Neural progenitor cell (in vitro differentiated cells): ENCODE measurements at regions not wholly inside any gene's neighbourhood (a gene's known extent, or its start where the extent isn't known, plus 50 kb on each side); places are given as distances from the start of the nearest gene placed in this dataset.

Experiments
- DNase-seq: peaks from one replicate; pipeline ENCODE4 v3.0.0-alpha.2; 2016; ENCODE audit warnings: low spot score
- H2AFZ ChIP-seq: fragments of 200-600 bp; sonication (generic); replicated peaks from 2 replicates; pipeline ENCODE4 v1.6.1; 2016; ENCODE audit warnings: antibody characterized with exemption
- H3F3A ChIP-seq: fragments of 200-600 bp; sonication (generic); 2 replicates; pipeline ENCODE4 v1.6.1; 2016; ENCODE audit warnings: antibody characterized with exemption, low read depth
- H3K27ac ChIP-seq: fragments of 200-600 bp; sonication (generic); 2 replicates; pipeline ENCODE4 v1.5.1; 2016; ENCODE audit warnings: mild to moderate bottlenecking
- H3K27me3 ChIP-seq: fragments of 200-600 bp; sonication (generic); 2 replicates; pipeline ENCODE4 v1.6.1; 2016; ENCODE audit warnings: mild to moderate bottlenecking, moderate library complexity
- H3K36me3 ChIP-seq: fragments of 200-600 bp; sonication (generic); 2 replicates; pipeline ENCODE4 v1.5.1; 2016
- H3K4me1 ChIP-seq: fragments of 200-600 bp; sonication (generic); 2 replicates; pipeline ENCODE4 v1.6.1; 2016; ENCODE audit warnings: mixed run types
- H3K4me2 ChIP-seq: fragments of 200-600 bp; sonication (generic); 2 replicates; pipeline ENCODE4 v1.6.1; 2016
- H3K4me3 ChIP-seq: fragments of 200-600 bp; sonication (generic); 2 replicates; pipeline ENCODE4 v1.5.1; 2016
- H3K79me2 ChIP-seq: fragments of 200-600 bp; sonication (generic); 2 replicates; pipeline ENCODE4 v1.6.1; 2016; ENCODE audit warnings: low read depth
- H3K9ac ChIP-seq: fragments of 200-600 bp; sonication (generic); 2 replicates; pipeline ENCODE4 v1.6.1; 2016
- H3K9me3 ChIP-seq: fragments of 200-600 bp; sonication (generic); 2 replicates; pipeline ENCODE4 v1.5.1; 2016; ENCODE audit warnings: low read depth
- H4K20me1 ChIP-seq: fragments of 200-600 bp; sonication (generic); 2 replicates; pipeline ENCODE4 v1.6.1; 2016; ENCODE audit warnings: low read depth
- H3K27ac Mint-ChIP-seq: 3 replicates; pipeline ENCODE4 v1.8.0; 2021; ENCODE audit warnings: mixed read lengths
- H3K27me3 Mint-ChIP-seq: 2 replicates; pipeline ENCODE4 v1.8.0; 2022; ENCODE audit warnings: low read depth, mild to moderate bottlenecking, inconsistent platforms, moderate library complexity, mixed read lengths; ENCODE audit not compliant: insufficient read depth
- H3K36me3 Mint-ChIP-seq: 3 replicates; pipeline ENCODE4 v1.8.0; 2021; ENCODE audit warnings: mixed read lengths
- H3K4me1 Mint-ChIP-seq: 3 replicates; pipeline ENCODE4 v1.8.0; 2021; ENCODE audit warnings: mixed read lengths
- H3K4me3 Mint-ChIP-seq: 3 replicates; pipeline ENCODE4 v1.8.0; 2021; ENCODE audit warnings: mild to moderate bottlenecking, moderate library complexity, mixed read lengths
- H3K9me3 Mint-ChIP-seq: 3 replicates; pipeline ENCODE4 v1.8.0; 2020; ENCODE audit warnings: mixed read lengths
- EZH2 ChIP-seq: fragments of 200-600 bp; sonication (generic); IDR thresholded peaks from 2 replicates; pipeline ENCODE4 v1.6.1; 2017; ENCODE audit warnings: antibody characterized with exemption, mild to moderate bottlenecking, moderate library complexity
- EZH2phosphoT487 ChIP-seq: fragments of 200-600 bp; sonication (generic); IDR thresholded peaks from 2 replicates; pipeline ENCODE4 v1.6.1; 2017; ENCODE audit warnings: antibody characterized with exemption
- TF ChIP-seq, protein P1 (sequence below): fragments of 200-600 bp; sonication (generic); IDR thresholded peaks from 2 replicates; pipeline ENCODE4 v1.5.1; 2017; ENCODE audit warnings: antibody characterized with exemption, mild to moderate bottlenecking

DNA sequence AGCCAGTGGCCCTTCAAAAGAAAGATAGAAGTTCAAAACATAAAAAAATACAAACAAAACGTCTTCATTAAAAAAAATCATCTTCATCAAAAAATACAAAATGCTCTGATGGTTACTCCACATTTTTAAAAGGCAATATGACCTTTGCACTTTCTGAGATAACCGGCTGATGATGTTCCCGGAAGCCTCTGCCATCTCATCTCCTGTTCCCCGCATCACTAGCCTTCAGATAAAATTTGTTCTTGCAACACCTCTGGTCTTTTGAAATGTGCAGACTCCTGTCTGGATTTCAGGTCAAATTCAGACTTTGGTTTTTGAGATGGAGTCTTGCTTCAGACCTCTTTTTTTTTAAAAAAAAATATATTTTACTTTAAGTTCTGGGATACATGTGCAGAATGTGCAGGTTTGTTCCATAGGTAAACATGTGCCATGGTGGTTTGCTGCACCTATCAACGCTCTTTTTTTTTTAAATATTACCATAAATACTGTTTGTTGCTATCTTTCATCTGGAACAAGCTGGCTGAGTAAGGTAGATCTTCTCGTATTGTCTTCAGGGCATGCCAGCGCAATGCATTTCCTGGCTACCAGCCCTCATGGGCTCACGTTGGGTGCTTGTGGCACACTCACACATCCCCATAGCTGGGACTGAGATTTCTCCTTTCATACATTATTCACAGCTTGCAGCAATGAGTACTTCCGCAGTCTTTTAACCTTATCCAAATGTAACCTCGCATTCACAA lies 418.9 kb upstream of the ARGLU1 start:
- no peak overlapping the region for H3K27ac Mint-ChIP-seq
- Histone ChIP-seq H3K27me3 (no peaks in the 10 kb centered on the region), H4K20me1 (no peaks in the 10 kb centered on the region), H3K9me3 (no peaks in the 10 kb centered on the region), H3K79me2 (no peaks in the 10 kb centered on the region), H3K36me3 (no peaks in the 10 kb centered on the region), H3K27ac (no peak overlapping the region), H3K4me1 (no peaks in the 10 kb centered on the region), H3K4me2 (no peak overlapping the region), H3K9ac (no peak overlapping the region), H3F3A (no peaks in the 10 kb centered on the region), H2AFZ (peak overlapping the region; percentile 45), H3K4me3 (no peak overlapping the region)
- peaks cover 3% of the 10 kb centered on the region for H3K9me3 Mint-ChIP-seq
- no peak overlapping the region for H3K4me3 Mint-ChIP-seq
- no peak for TF ChIP-seq EZH2phosphoT487
- TF ChIP-seq, protein P1, sequence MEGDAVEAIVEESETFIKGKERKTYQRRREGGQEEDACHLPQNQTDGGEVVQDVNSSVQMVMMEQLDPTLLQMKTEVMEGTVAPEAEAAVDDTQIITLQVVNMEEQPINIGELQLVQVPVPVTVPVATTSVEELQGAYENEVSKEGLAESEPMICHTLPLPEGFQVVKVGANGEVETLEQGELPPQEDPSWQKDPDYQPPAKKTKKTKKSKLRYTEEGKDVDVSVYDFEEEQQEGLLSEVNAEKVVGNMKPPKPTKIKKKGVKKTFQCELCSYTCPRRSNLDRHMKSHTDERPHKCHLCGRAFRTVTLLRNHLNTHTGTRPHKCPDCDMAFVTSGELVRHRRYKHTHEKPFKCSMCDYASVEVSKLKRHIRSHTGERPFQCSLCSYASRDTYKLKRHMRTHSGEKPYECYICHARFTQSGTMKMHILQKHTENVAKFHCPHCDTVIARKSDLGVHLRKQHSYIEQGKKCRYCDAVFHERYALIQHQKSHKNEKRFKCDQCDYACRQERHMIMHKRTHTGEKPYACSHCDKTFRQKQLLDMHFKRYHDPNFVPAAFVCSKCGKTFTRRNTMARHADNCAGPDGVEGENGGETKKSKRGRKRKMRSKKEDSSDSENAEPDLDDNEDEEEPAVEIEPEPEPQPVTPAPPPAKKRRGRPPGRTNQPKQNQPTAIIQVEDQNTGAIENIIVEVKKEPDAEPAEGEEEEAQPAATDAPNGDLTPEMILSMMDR = no peak
- TF ChIP-seq EZH2 = no peak
- no peaks in the 10 kb centered on the region for H3K36me3 Mint-ChIP-seq
- peaks cover 18% of the 10 kb centered on the region for H3K4me1 Mint-ChIP-seq
- DNase-seq = no peak
- H3K27me3 Mint-ChIP-seq = no peaks in the 10 kb centered on the region

DNA sequence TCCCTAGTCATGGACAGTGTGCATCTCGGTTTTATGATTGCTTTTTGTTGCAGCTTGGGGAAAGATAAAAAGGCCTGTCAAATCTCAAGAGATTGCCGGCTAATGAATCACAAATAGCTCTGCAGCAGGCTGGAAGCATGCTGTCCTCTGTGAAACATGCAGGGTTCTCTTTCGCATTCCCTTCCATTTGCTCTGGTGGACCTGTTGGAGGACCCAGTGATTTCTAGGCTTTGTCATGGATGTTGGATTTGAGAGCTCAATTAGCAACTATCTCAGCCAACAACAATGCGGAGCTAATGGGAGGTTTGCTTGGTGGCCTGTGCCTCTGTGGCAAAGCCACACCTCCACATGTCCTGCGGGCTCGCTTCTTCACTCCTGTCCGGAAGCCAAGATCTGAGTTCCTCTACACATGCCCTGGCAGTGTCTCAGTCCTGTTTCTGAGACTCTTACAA lies 418.1 kb upstream of the ARGLU1 start:
- peaks cover 18% of the 10 kb centered on the region for H3K4me1 Mint-ChIP-seq
- H3K36me3 Mint-ChIP-seq = no peaks in the 10 kb centered on the region
- Histone ChIP-seq H3K36me3 (no peaks in the 10 kb centered on the region), H3F3A (no peaks in the 10 kb centered on the region), H3K4me2 (no peak overlapping the region), H3K4me1 (no peaks in the 10 kb centered on the region), H3K4me3 (no peak overlapping the region), H3K79me2 (no peaks in the 10 kb centered on the region), H3K27ac (no peak overlapping the region), H3K9me3 (no peaks in the 10 kb centered on the region), H3K9ac (no peak overlapping the region), H4K20me1 (no peaks in the 10 kb centered on the region), H2AFZ (peak overlapping the region; percentile 45), H3K27me3 (no peaks in the 10 kb centered on the region)
- peaks cover 3% of the 10 kb centered on the region for H3K9me3 Mint-ChIP-seq
- H3K4me3 Mint-ChIP-seq = no peak overlapping the region
- H3K27ac Mint-ChIP-seq = peak overlapping the region; percentile 6
- peak; percentile 2 for DNase-seq
- TF ChIP-seq EZH2 = no peak
- TF ChIP-seq EZH2phosphoT487 = no peak
- TF ChIP-seq, protein P1 = no peak
- H3K27me3 Mint-ChIP-seq = no peaks in the 10 kb centered on the region

DNA sequence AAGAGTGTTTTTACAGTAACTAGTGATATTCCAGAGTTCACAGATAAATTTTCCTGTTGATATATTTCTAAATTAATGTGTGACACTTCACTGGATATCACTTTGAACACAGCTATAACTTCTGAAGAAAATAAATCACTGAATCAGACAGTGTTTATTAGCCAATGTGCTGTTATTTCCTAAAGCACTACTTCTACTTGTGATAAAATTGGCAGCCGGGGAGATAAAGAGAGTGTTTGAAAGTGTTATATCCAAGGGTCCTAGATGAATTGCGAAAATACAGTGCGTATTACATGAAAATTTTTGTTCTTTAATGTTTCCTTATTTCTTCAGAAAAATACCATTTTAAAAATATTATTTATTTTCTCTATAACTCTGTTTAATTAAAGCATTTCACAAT lies 417.5 kb upstream of the ARGLU1 start:
- Mint-ChIP-seq H3K36me3 (no peaks in the 10 kb centered on the region), H3K27me3 (no peaks in the 10 kb centered on the region), H3K27ac (no peak overlapping the region), H3K4me3 (no peak overlapping the region), H3K4me1 (peaks cover 18% of the 10 kb centered on the region), H3K9me3 (peaks cover 3% of the 10 kb centered on the region)
- no peaks in the 10 kb centered on the region for H3K4me1 ChIP-seq
- H3K4me2 ChIP-seq = no peak overlapping the region
- H3K79me2 ChIP-seq = no peaks in the 10 kb centered on the region
- H4K20me1 ChIP-seq = no peaks in the 10 kb centered on the region
- H3F3A ChIP-seq = no peaks in the 10 kb centered on the region
- H3K9me3 ChIP-seq = no peaks in the 10 kb centered on the region
- no peak for TF ChIP-seq EZH2phosphoT487
- no peak for TF ChIP-seq EZH2
- TF ChIP-seq, protein P1 = no peak
- no peak overlapping the region for H3K4me3 ChIP-seq
- DNase-seq = no peak
- no peaks in the 10 kb centered on the region for H3K27me3 ChIP-seq
- no peak overlapping the region for H3K9ac ChIP-seq
- no peak overlapping the region for H3K27ac ChIP-seq
- no peaks in the 10 kb centered on the region for H3K36me3 ChIP-seq
- H2AFZ ChIP-seq = no peak overlapping the region
